Ectodermal cell (in vitro differentiated cells): ENCODE measurements at regions not wholly inside any gene's neighbourhood (a gene's known extent, or its start where the extent isn't known, plus 50 kb on each side); places are given as distances from the start of the nearest gene placed in this dataset.
"Not testable (repeated sequence)": the region's sequence is repeated elsewhere in the genome, so short reads cannot be mapped to it uniquely, and the experiment has no call there.

Experiments
- H3K27ac ChIP-seq: 2 replicates; pipeline ENCODE4 v1.7.0; 2013; ENCODE audit warnings: mild to moderate bottlenecking, low read depth, low read length; ENCODE audit not compliant: insufficient read depth, poor library complexity, severe bottlenecking
- H3K27me3 ChIP-seq: 2 replicates; pipeline ENCODE4 v1.7.0; 2013; ENCODE audit warnings: mild to moderate bottlenecking, low read length; ENCODE audit not compliant: insufficient read depth, control insufficient read depth, poor library complexity, severe bottlenecking
- H3K36me3 ChIP-seq: one replicate; pipeline ENCODE4 v1.7.0; 2013; ENCODE audit warnings: low read length; ENCODE audit not compliant: control insufficient read depth, insufficient read depth
- H3K4me1 ChIP-seq: one replicate; pipeline ENCODE4 v1.7.0; 2013; ENCODE audit warnings: low read length; ENCODE audit not compliant: control insufficient read depth, insufficient read depth
- H3K4me3 ChIP-seq: 2 replicates; pipeline ENCODE4 v1.7.0; 2013; ENCODE audit warnings: low read depth, low read length, control low read depth; ENCODE audit not compliant: insufficient read depth
- H3K9me3 ChIP-seq: 2 replicates; pipeline ENCODE4 v1.7.0; 2013; ENCODE audit warnings: mild to moderate bottlenecking, low read length, moderate library complexity; ENCODE audit not compliant: control insufficient read depth
- WGBS, 2 experiments: methylation state at CpG; one replicate each; pipeline ENCODE4 v1.1.7; 2013; ENCODE audit warnings: missing lambda C conversion rate in 2 of 2; 5-methylcytosine and 5-hydroxymethylcytosine counted together

GRCh38 chr2:58708565-58708964 lies 467.4 kb upstream of the FANCL start:
- Histone ChIP-seq H3K4me1 (peaks cover 9% of the 10 kb centered on the region), H3K36me3 (no peaks in the 10 kb centered on the region), H3K27me3 (no peaks in the 10 kb centered on the region), H3K4me3 (no peak overlapping the region), H3K27ac (no peak overlapping the region), H3K9me3 (no peaks in the 10 kb centered on the region)
- WGBS, 2 experiments, result 82 to 91% methylated on average over 1 of the region's 1 CpG

GRCh38 chr2:58702302-58702885 lies 461.3 kb upstream of the FANCL start:
- Histone ChIP-seq H3K27me3 (no peaks in the 10 kb centered on the region), H3K36me3 (no peaks in the 10 kb centered on the region), H3K27ac (no peak overlapping the region), H3K4me3 (no peak overlapping the region), H3K4me1 (no peaks in the 10 kb centered on the region), H3K9me3 (no peaks in the 10 kb centered on the region)
- 49 to 64% methylated on average over 2 of the region's 2 CpGs for WGBS, 2 experiments

GRCh38 chr2:58701688-58702301 lies 460.7 kb upstream of the FANCL start:
- Histone ChIP-seq H3K9me3 (no peaks in the 10 kb centered on the region), H3K4me3 (no peak overlapping the region), H3K4me1 (no peaks in the 10 kb centered on the region), H3K27ac (no peak overlapping the region), H3K27me3 (no peaks in the 10 kb centered on the region), H3K36me3 (no peaks in the 10 kb centered on the region)
- WGBS, 2 experiments, result 83 to 96% methylated on average over 1 to 3 of the region's 3 CpGs

- Histone ChIP-seq H3K27ac (no peak overlapping the region), H3K27me3 (no peaks in the 10 kb centered on the region), H3K4me1 (no peaks in the 10 kb centered on the region), H3K36me3 (no peaks in the 10 kb centered on the region), H3K4me3 (no peak overlapping the region), H3K9me3 (no peaks in the 10 kb centered on the region)
- 100% methylated on average over 1 of the region's 1 CpG for WGBS, 2 experiments
Measured at GRCh38 chr2:58700591-58700990, 459.5 kb upstream of the FANCL start.

- Histone ChIP-seq H3K9me3 (no peaks in the 10 kb centered on the region), H3K36me3 (no peaks in the 10 kb centered on the region), H3K27ac (no peak overlapping the region), H3K4me3 (no peak overlapping the region), H3K4me1 (no peaks in the 10 kb centered on the region), H3K27me3 (no peaks in the 10 kb centered on the region)
- WGBS, 2 experiments, result 82 to 91% methylated on average over 3 of the region's 3 CpGs
Measured at GRCh38 chr2:58699411-58699810, 458.3 kb upstream of the FANCL start.

GRCh38 chr2:58698620-58699019 lies 457.5 kb upstream of the FANCL start:
- H3K9me3 ChIP-seq, result no peaks in the 10 kb centered on the region
- no peak overlapping the region for H3K4me3 ChIP-seq
- no peaks in the 10 kb centered on the region for H3K4me1 ChIP-seq
- 95 to 100% methylated on average over 3 to 4 of the region's 4 CpGs for WGBS, 2 experiments
- H3K36me3 ChIP-seq, result no peaks in the 10 kb centered on the region
- H3K27ac ChIP-seq, result no peak overlapping the region
- H3K27me3 ChIP-seq, result no peaks in the 10 kb centered on the region

GRCh38 chr2:58694114-58694513 lies 453.0 kb upstream of the FANCL start:
- WGBS, 2 experiments, result 88 to 92% methylated on average over 2 of the region's 2 CpGs
- not testable (repeated sequence) for H3K27ac ChIP-seq, H3K36me3 ChIP-seq, H3K4me1 ChIP-seq, H3K4me3 ChIP-seq, H3K27me3 ChIP-seq, H3K9me3 ChIP-seq

GRCh38 chr2:58691041-58691440 lies 449.9 kb upstream of the FANCL start:
- not testable (repeated sequence) for H3K27me3 ChIP-seq, H3K4me1 ChIP-seq, H3K36me3 ChIP-seq, H3K9me3 ChIP-seq, H3K4me3 ChIP-seq, H3K27ac ChIP-seq
- 86 to 91% methylated on average over 2 of the region's 2 CpGs for WGBS, 2 experiments

- WGBS, 2 experiments, result 80 to 88% methylated on average over 4 of the region's 4 CpGs
- H3K4me1 ChIP-seq, result no peaks in the 10 kb centered on the region
- H3K36me3 ChIP-seq, result no peaks in the 10 kb centered on the region
- no peak overlapping the region for H3K27ac ChIP-seq
- H3K9me3 ChIP-seq, result no peaks in the 10 kb centered on the region
- no peak overlapping the region for H3K4me3 ChIP-seq
- no peaks in the 10 kb centered on the region for H3K27me3 ChIP-seq
Measured at GRCh38 chr2:58688813-58689212, 447.7 kb upstream of the FANCL start.

GRCh38 chr2:58686776-58687175 lies 445.7 kb upstream of the FANCL start:
- Histone ChIP-seq H3K27ac (no peak overlapping the region), H3K27me3 (no peaks in the 10 kb centered on the region), H3K4me1 (no peaks in the 10 kb centered on the region), H3K4me3 (no peak overlapping the region), H3K9me3 (no peaks in the 10 kb centered on the region), H3K36me3 (no peaks in the 10 kb centered on the region)
- 86 to 94% methylated on average over 1 of the region's 1 CpG for WGBS, 2 experiments
